NCI-H2081 (cell line): ENCODE measurements at regions not wholly inside any gene's neighbourhood (a gene's known extent, or its start where the extent isn't known, plus 50 kb on each side); places are given as distances from the start of the nearest gene placed in this dataset.

ENCODE experiments used
- DNase-seq, 2 experiments: peaks; one replicate each; lab custom pipeline; 2025; lab: John Stamatoyannopoulos, UW

DNA sequence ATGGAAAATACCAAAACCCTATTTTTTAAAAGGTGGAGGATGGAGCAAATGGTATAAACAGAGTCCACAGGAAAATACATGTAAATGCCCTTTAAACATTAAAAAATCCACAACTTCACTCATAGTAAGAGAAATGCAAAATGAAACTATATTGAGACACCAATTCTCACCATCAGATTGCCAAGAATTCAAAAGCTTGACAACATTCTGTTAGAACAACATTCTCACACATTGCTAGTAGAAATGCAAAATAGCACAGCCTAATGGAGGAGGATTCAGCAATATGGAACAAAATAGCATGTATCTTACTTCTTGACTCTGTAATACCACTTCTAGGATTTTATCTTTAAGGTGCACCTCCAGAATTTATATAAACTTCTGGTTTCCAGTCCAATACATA, 351.8 kb downstream of the NXPE2 start:
- no peak for DNase-seq

DNA sequence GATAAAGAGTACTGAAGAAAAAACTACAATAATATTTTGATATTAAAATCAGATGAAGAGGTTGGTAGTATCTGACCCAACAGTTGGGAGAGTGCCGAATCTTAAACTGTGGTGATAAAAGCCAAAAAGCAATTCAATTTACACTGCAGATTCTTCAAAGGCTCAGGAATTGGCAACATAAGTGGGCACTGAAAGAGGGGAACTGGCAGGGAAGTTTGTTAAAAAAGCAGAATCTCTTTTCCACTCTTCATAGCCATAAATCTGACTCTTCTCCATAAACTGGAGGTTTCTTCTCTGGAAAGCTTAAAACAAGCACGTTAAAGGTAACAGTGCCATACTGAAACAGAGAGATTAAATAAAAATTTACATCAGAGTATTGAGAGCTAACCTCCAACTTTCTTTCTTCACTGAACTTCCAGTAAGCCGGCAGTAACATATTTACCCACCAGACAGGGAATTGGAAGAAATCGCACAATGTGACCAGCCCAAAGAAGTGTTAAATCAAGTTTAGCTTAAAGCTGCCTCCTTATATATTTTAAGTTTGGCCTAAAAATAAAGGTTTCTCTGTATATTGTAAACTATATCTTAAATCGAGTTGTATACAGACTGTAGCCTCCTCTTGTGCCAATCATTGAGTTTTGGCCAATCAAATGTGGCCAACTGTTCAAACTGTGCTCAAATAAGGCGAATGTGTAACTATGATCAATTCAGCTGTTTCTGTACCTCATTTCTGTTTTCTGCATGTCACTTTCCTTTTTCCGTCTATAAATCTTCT, 358.3 kb downstream of the NXPE2 start:
- no peak for DNase-seq

DNA sequence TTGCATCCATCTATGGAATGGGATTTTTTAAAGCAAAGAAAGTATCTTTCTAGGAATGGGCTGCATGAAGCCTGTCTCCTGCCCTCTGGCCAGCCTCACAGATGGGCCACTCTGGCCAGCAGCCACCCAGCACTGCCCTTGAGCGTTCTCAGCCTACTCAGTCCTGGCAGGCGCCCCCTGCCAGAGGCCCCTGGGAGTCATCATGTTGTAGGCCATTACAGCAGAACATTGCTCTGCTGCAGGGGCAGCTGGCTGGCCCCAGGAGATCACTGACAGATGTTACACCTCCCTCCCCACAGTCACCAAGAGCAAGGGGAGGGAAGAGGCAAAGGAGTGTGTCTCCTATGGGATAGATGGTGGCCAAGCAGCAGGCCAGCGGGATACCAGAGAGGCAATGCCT, 363.7 kb downstream of the NXPE2 start:
- DNase-seq, result no peak

DNA sequence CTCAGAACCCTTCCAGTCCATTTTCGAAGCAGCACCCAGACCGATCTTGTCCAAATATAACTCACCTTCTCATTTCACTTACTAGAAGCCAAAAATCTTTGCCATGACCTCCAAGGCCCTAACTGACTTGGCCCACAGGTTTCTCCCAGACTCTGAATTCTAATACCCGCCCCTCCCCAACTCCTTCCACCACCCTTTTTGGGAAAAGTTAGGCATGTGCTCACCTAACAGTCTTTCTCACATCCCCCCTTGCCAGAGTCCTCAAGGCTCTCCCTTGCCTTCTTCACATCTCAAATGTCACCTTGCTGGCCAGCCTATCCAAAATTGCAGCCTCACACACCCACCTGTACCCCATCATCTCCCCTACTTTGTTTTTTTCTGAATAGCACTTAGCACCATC, 369.3 kb downstream of the NXPE2 start:
- DNase-seq, result no peak

GRCh38 chr11:115049796-115050195, 371.5 kb downstream of the NXPE2 start:
- no peak for DNase-seq

DNA sequence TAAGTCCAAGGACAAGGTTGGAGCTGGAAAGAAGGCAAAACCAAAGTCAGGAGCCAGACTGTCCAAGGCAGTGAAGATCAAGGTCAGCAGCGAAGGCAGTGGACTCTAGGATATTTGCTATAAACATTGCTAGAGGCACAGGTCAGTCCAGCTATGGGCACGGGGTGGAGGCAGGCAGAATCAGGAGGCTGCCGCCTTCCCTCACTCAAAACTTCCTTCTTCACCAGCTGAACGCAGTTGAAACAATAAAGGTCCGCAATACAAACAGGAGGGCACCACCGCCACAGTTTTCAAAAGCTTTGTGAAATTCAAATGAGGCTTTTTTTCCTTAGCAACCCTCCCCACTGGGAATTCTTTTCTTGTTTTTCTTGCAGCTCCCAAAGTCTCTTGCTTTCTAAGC, 372.4 kb downstream of the NXPE2 start:
- DNase-seq, result no peak

- no peak for DNase-seq
Measured at GRCh38 chr11:115051938-115052590, 373.7 kb downstream of the NXPE2 start.

- no peak for DNase-seq
Measured at GRCh38 chr11:115052601-115053000, 374.3 kb downstream of the NXPE2 start.

DNA sequence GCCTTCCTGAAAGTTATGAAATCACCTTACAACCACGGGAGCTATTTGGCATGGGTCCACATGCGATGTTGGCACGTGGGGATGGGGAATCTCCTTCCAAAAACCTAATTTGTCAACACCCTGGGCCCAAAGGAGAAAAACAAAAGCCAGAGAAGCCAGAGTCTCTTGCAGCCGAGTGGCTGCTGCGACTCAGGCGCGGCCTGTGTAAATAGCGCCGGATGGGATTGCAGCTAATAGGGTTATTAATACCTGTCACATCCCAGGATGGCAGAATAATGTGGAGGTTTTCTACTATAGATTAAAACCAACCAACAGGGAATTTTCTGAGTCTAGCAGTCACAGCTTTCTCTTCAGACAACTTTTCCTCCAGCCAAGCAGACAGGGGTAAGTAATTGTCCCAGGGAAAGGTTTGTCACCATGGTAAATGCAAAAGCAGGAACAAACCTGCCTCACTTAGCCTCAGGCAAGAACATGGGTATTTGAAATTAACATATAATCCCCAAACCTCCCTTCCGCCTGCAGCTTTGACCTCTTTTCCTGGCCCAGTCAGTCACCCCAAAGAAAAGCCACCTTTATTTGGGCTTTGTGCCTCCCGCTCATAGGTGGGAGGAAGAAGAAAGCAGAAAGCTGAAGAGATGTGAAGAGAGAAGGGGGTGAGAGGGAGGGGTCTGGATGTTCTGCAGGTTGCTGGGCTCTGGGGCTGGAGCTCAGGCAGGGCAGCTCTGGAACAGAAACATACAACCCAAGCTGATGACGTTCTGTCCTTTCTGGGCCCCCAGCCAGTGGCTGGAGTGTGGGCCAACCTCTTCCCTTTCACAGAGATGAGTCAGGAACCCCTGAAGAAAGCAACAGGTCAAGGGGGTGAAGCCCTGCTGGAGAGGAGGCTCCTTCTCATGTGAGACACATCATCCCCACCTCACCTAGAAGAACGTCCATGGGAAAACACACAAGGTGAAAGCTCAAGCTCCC, 376.5 kb downstream of the NXPE2 start:
- DNase-seq, result peak in 1 of 2 experiments; percentile 21

GRCh38 chr11:115056514-115056913, 378.2 kb downstream of the NXPE2 start:
- no peak for DNase-seq

DNA sequence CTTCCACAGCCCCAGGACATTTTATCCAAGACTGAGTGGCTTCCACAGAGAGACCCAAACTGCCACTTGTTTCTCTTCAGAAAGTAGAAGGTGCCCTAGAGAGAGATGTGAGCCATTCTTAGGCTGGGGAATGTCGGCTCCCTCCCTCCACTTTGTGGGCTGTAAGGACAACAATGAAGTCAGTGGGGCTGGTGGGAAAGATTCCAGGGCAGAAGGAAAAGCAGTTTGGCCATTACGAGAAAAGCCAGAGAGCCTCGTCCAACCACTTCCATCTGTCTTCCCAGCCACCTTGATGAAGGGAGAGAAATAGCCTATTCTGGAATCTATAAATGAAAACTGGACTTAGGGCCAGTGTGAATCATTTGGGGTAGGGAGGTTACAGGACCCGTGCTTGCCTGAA, 382.5 kb downstream of the NXPE2 start:
- no peak for DNase-seq

DNA sequence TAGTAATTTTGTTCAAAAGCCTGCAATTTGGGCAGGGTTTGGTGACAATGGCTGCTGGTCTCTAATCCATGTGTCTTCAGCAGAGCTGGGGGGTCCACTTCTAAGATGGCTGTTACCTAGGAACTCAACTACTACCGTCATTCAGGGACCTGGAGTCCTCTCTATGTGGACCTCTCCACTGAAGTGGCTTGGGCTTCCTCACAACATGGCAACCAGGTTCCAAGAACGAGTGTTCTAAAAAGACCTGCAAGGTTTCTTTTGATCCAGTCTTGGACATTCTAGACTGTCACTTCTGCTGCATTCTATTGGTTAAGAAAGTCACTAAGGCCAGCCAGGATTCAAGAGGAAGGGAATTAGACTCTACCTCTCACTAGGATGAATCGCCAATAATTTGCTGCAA, 387.0 kb downstream of the NXPE2 start:
- no peak for DNase-seq

GRCh38 chr11:115065830-115066664, 387.7 kb downstream of the NXPE2 start:
- no peak for DNase-seq

DNA sequence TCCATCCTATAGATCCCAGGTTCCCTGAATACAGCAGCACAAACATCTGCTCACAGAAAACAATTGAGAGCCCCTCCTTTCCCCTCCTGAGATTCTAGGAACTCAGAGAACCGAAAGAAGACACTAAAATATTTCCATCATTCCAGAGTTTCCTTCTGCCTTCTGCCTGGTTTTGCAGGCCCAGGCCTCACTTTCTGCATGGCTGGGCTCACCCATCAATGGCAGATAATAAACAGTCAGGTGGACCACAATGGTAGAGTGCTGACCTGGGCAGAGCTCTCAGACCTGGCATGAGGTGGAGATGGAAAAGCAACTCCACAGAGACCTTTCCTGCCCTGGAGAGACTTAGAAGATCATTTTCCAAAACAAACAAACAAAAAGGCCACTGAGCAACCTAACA, 389.1 kb downstream of the NXPE2 start:
- no peak for DNase-seq

DNA sequence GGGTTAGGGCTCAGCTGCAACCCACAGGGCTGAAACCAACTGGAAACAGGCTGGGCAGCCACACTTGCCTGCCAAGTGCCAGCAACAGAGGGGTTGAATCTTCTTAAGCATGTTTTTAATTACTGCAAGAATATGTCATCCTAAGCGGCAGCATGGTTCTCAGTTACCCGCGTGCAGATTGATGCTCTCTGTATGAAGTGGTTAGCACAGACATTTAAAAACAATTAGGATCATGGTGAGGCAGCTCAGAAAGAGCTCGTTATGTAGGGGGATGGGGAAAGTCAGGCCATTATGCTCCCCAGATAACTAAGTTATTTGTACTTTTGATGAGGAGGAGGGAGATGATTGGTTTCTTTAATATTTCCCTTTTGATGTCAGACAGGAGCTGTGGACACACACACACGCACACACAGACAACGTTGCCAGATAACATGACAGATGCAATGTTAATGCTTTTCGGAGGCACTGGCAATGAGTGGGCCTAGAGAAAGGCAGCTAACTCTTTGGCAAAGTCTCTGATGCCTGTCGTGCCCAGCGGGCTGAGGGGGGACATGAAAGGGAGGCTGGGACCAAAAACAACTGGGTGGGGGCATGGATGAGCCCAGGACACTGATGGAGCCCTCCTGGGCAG, 389.7 kb downstream of the NXPE2 start:
- DNase-seq, result no peak

DNA sequence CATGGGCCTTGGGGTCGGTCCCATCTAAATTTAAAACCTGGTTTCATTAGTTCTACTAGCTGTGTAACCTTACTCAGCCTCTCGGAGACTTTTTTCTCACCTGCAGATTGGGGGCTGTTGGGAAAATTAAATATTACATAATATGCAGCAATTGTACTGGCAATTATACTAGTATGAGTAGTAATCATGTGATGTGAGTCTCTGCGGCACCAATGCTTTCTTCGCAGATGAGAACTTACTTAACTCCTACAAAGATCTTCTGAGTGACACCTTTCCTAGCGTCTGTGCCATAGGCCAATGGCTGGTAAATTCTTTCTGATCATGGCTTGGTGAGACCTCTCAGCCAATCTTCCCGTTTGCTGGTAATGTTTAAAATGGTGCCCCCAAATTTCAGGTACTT, 391.3 kb downstream of the NXPE2 start:
- DNase-seq, result no peak

GRCh38 chr11:115075356-115075755, 397.0 kb downstream of the NXPE2 start:
- no peak for DNase-seq

- no peak for DNase-seq
Measured at GRCh38 chr11:115077740-115078139, 399.4 kb downstream of the NXPE2 start.

DNA sequence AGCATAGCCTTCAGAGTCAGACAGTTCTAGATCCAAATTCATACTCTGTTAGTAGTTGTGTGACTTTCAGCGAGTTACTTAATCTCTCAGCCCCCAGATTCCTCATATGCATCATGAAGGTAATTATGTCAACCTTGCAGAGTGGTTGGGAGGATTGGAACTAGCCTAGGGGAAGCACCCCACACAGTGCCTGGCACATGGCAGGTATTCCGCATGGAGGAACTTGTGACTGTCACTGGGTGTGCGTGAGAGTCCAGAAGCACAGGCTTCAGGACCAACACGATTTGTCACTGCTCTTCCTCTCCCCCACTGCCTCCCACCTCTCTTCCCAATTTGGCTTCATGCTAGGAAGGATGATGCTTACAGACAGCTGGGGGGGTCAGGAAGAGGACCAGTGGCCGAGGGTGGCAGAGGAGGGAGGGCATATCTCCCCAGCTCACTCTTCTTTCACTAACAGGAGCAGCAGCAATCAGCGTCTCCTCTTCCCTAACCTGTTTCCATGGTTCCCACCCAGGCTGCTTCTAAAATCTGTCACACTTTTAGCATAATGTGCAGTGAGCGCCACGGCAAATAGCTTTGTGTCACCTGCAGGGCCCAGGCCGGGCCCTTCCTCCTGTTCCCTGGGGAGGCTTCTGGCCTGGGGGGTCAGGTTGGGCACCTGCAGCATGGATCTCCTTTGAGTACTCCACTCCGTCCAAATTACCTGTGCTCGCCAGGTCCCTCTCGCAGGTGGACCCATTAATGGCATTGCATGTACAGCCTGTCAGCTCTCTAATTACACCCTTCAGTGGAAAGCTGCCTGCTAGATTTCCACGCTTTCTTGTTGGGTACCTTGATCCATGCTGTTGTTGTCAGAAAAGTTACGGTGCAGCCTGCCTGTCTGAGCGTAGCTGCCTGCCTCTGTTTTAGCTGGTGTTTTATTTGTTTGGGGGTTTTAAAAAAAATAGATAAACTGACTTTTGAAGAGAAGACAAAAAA, 400.4 kb downstream of the NXPE2 start:
- DNase-seq, result peak; percentile 86 to 89
